ENCODE measurements at regions not wholly inside any gene's neighbourhood (a gene's known extent, or its start where the extent isn't known, plus 50 kb on each side); places are given as distances from the start of the nearest gene placed in this dataset.
"Not testable (repeated sequence)": the region's sequence is repeated elsewhere in the genome, so short reads cannot be mapped to it uniquely, and the experiment has no call there.

- DNase-seq (ENCODE audit: insufficient read length, low spot score) (no peak), FAIRE-seq (no peak)
- TF ChIP-seq CTCF (IDR thresholded peaks at IDR 0.05; ENCODE audit: insufficient read depth, missing control alignments), result no peak
Measured at GRCh38 chr3:90145094-90145860, 1037.9 kb downstream of the EPHA3 start.

- FAIRE-seq, result no peak
- TF ChIP-seq CTCF (IDR thresholded peaks at IDR 0.05; ENCODE audit: insufficient read depth, missing control alignments), result no peak
Measured at GRCh38 chr3:90180096-90180495, 1072.7 kb downstream of the EPHA3 start.

GRCh38 chr3:90180543-90180942 lies 1073.1 kb downstream of the EPHA3 start:
- DNase-seq (ENCODE audit: insufficient read length, low spot score), result no peak
- no peak for FAIRE-seq
- no peak for TF ChIP-seq CTCF (IDR thresholded peaks at IDR 0.05; ENCODE audit: insufficient read depth, missing control alignments)

More at GRCh38 chr3:90180096-90180495, 1072.7 kb downstream of the EPHA3 start:
- DNase-seq (ENCODE audit: insufficient read length, low spot score), result no peak

DNA sequence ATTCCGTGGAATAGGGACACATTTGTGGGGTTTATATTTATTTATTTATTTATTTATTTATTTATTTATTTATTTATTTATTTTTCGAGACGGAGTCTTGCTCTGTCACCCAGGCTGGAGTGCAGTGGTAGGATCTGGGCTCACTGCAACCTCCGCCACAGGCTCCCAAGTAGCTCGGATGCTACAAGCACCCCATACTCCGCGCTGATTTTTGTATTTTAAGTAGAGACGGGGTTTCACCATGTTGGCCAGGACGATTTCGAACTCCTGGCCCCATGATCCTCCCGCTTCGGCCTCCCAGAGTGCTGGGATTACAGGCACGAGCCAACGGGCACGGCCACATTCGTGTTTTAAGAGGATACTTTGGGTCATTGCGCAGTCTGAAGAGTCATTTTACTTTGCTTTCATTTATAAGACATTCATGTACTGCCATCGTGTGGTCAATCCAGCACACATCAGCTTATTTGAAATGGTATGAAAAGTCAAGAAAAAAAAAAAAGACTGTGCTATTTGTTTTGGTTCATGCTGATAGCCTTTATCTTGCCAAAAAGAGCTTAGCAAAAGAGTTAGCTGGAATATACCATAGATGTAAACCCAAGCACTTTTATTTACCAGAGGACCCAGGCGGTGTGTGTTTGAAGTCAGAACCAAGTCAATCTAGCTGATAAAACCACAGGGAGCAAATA lies 1075.0 kb downstream of the EPHA3 start:
- peak; percentile 32 for TF ChIP-seq CTCF (IDR thresholded peaks at IDR 0.05; ENCODE audit: insufficient read depth, missing control alignments)
- peak; percentile 95 for FAIRE-seq
- DNase-seq (ENCODE audit: insufficient read length, low spot score), result not testable (repeated sequence)

DNA sequence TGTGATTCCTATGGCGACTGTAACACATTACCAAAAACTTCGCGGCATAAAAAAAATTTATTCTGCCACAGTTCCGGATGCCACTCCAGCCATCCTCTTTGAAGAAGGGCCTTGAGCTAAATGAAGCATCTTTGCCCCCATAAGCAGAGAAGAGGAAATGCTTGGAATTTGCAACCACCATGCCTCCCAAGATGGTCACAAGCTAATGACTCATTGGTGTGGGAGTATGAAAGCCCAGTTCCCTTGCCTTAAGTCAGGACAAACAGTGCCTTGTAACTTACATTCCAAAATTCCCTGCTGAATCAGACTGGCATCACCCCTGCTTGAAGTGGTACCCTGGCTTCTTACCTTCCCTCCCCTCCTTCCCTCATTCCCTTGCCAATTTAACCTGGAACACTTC lies 1077.4 kb downstream of the EPHA3 start:
- DNase-seq (ENCODE audit: insufficient read length, low spot score) (no peak), FAIRE-seq (no peak)
- no peak for TF ChIP-seq CTCF (IDR thresholded peaks at IDR 0.05; ENCODE audit: insufficient read depth, missing control alignments)

DNA sequence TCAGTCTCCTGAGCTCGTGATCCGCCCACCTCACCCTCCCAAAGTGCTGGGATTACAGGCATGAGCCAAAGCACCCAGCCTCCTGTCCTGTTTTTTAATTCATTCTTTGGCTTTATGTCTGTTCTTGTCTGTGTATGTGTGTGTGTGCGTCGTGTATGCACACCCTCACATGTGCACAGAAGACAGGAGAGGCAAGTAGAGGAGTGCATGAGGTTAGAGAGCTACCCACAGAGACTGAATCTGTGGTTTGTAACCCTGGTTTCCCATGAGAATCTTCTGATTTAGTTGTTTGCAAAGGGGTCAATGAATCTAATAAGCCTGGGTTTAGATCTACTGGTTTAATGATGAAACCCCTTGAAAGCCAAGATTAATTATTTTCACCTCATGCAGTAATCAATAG lies 1090.0 kb downstream of the EPHA3 start:
- not testable (repeated sequence) for DNase-seq (ENCODE audit: insufficient read length, low spot score); FAIRE-seq

DNA sequence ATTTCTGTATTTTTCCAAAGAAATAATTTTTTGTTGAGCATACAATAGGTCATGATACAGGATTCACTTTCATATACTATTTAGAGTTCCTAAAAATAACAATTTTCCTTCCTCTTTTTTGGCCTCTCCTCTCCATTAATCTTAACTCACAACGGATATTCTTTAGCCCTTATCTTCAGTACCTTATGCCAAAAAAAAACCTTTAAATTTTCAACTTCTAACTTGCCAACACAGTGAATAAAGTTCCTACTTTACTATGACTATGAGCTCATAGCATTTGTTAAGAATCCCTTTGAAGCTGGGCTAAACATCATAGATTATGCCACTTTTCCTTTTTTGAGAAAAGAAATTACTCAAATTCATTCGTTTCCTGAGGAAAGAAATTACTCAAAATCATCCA lies 1095.5 kb downstream of the EPHA3 start:
- peak; percentile 32 for FAIRE-seq

GRCh38 chr3:90206482-90206881 lies 1099.1 kb downstream of the EPHA3 start:
- not testable (repeated sequence) for FAIRE-seq; DNase-seq (ENCODE audit: insufficient read length, low spot score)

More for the DNA sequence above, 1095.5 kb downstream of the EPHA3 start:
- not testable (repeated sequence) for DNase-seq (ENCODE audit: insufficient read length, low spot score)

DNA sequence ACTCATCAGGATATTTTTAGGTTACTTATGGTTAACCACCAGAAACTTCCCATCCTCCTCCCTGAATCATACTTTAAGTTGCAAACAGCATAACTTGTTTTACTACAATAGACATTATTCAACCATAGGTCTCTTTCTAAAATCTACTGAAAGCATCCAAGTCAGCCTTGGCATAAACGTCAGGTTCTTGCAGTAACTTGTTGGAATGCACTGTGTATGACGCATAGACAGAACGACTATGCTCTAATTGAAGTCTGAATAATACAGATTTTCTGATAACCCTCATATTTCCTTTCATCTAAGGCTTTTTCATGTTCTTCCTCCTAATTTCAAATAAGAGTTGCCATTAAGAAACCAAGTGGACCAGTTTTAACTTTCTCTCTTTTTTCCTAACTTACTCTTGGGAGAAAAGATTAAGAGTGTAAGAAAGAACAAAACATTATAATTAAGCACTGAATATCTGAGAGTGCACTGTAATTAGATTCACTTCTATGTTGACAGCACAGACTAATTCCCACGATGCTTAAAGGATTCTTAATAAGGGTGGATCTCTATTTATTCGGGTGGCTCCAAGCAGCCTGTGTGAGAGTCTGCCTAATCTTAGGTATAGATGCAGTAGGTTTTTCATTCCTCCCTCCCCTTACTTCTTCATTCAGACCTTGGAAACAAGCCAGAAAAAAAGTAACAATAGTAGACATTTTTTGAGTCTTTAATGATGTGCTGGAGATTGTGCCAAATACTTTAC lies 1100.1 kb downstream of the EPHA3 start:
- peak; percentile 12 for DNase-seq (ENCODE audit: insufficient read length, low spot score)
- FAIRE-seq, result not testable (repeated sequence)

Data from D721Med (cell line).